NCI-H446 treated with DMSO at 0.1 percent for 48 hours (cell line): ENCODE measurements at regions not wholly inside any gene's neighbourhood (a gene's known extent, or its start where the extent isn't known, plus 50 kb on each side); places are given as distances from the start of the nearest gene placed in this dataset.
A peak's percentile ranks its signal among the peaks of the same experiment; 100 is the strongest.

Source experiments
- DNase-seq: peaks from one replicate; lab custom pipeline; 2025; lab: John Stamatoyannopoulos, UW

GRCh38 chr1:209015092-209015491 lies 568.4 kb upstream of the CAMK1G start:
- no peak for DNase-seq

GRCh38 chr1:209021622-209022021 lies 561.9 kb upstream of the CAMK1G start:
- peak; percentile 29 for DNase-seq

GRCh38 chr1:209023790-209024189 lies 559.7 kb upstream of the CAMK1G start:
- no peak for DNase-seq

- DNase-seq = no peak
Measured at GRCh38 chr1:209029737-209030136, 553.8 kb upstream of the CAMK1G start.

- no peak for DNase-seq
Measured at GRCh38 chr1:209030454-209031167, 552.9 kb upstream of the CAMK1G start.

GRCh38 chr1:209037064-209037463 lies 546.5 kb upstream of the CAMK1G start:
- no peak for DNase-seq

- DNase-seq = no peak
Measured at GRCh38 chr1:209038316-209038715, 545.2 kb upstream of the CAMK1G start.

- DNase-seq = no peak
Measured at GRCh38 chr1:209038735-209039134, 544.8 kb upstream of the CAMK1G start.

GRCh38 chr1:209040351-209040750 lies 543.2 kb upstream of the CAMK1G start:
- no peak for DNase-seq

- DNase-seq = no peak
Measured at GRCh38 chr1:209041927-209042326, 541.6 kb upstream of the CAMK1G start.

- DNase-seq = no peak
Measured at GRCh38 chr1:209042413-209042812, 541.1 kb upstream of the CAMK1G start.

- peak; percentile 37 for DNase-seq
Measured at GRCh38 chr1:209045331-209046057, 538.0 kb upstream of the CAMK1G start.

- DNase-seq = no peak
Measured at GRCh38 chr1:209046058-209046417, 537.5 kb upstream of the CAMK1G start.

GRCh38 chr1:209046935-209047334 lies 536.6 kb upstream of the CAMK1G start:
- DNase-seq = no peak

- DNase-seq = no peak
Measured at GRCh38 chr1:209048941-209049669, 534.4 kb upstream of the CAMK1G start.

- no peak for DNase-seq
Measured at GRCh38 chr1:209051570-209051969, 531.9 kb upstream of the CAMK1G start.

- no peak for DNase-seq
Measured at GRCh38 chr1:209053587-209053986, 529.9 kb upstream of the CAMK1G start.

- DNase-seq = no peak
Measured at GRCh38 chr1:209057083-209057482, 526.4 kb upstream of the CAMK1G start.

GRCh38 chr1:209057901-209058300 lies 525.6 kb upstream of the CAMK1G start:
- no peak for DNase-seq

- DNase-seq = no peak
Measured at GRCh38 chr1:209059376-209059775, 524.1 kb upstream of the CAMK1G start.

GRCh38 chr1:209059981-209060380 lies 523.5 kb upstream of the CAMK1G start:
- DNase-seq = no peak

- DNase-seq = no peak
Measured at GRCh38 chr1:209062081-209062620, 521.4 kb upstream of the CAMK1G start.

- no peak for DNase-seq
Measured at GRCh38 chr1:209062863-209063262, 520.7 kb upstream of the CAMK1G start.
